ENCODE measurements at regions not wholly inside any gene's neighbourhood (a gene's known extent, or its start where the extent isn't known, plus 50 kb on each side); places are given as distances from the start of the nearest gene placed in this dataset.

- Histone ChIP-seq H3K27me3 (ENCODE audit: control insufficient read depth, insufficient read depth, low read length) (no peaks in the 10 kb centered on the region), H3K36me3 (ENCODE audit: control insufficient read depth, insufficient read depth, low read length) (no peaks in the 10 kb centered on the region), H3K9ac (ENCODE audit: low read length) (no peak overlapping the region), H3K4me1 (ENCODE audit: control insufficient read depth, insufficient read depth, low read length) (no peaks in the 10 kb centered on the region), H3K4me3 (ENCODE audit: low read length) (no peak overlapping the region), H3K9me3 (ENCODE audit: control insufficient read depth, low read length) (no peaks in the 10 kb centered on the region)
These were observed 172.0 kb downstream of the TSHZ3 start for GRCh38 chr19:31177246-31177645.

GRCh38 chr19:31175564-31176348, 173.5 kb downstream of the TSHZ3 start:
- H3K9me3 ChIP-seq (ENCODE audit: control insufficient read depth, low read length) = no peaks in the 10 kb centered on the region
- no peak overlapping the region for H3K4me3 ChIP-seq (ENCODE audit: low read length)
- no peaks in the 10 kb centered on the region for H3K27me3 ChIP-seq (ENCODE audit: control insufficient read depth, insufficient read depth, low read length)
- H3K4me1 ChIP-seq (ENCODE audit: control insufficient read depth, insufficient read depth, low read length) = no peaks in the 10 kb centered on the region
- H3K36me3 ChIP-seq (ENCODE audit: control insufficient read depth, insufficient read depth, low read length) = no peaks in the 10 kb centered on the region
- no peak overlapping the region for H3K9ac ChIP-seq (ENCODE audit: low read length)

GRCh38 chr19:31174948-31175347, 174.3 kb downstream of the TSHZ3 start:
- Histone ChIP-seq H3K27me3 (ENCODE audit: control insufficient read depth, insufficient read depth, low read length) (no peaks in the 10 kb centered on the region), H3K9ac (ENCODE audit: low read length) (no peak overlapping the region), H3K4me3 (ENCODE audit: low read length) (no peak overlapping the region), H3K36me3 (ENCODE audit: control insufficient read depth, insufficient read depth, low read length) (no peaks in the 10 kb centered on the region), H3K4me1 (ENCODE audit: control insufficient read depth, insufficient read depth, low read length) (no peaks in the 10 kb centered on the region), H3K9me3 (ENCODE audit: control insufficient read depth, low read length) (no peaks in the 10 kb centered on the region)

GRCh38 chr19:31173991-31174390, 175.2 kb downstream of the TSHZ3 start:
- no peaks in the 10 kb centered on the region for H3K36me3 ChIP-seq (ENCODE audit: control insufficient read depth, insufficient read depth, low read length)
- H3K27me3 ChIP-seq (ENCODE audit: control insufficient read depth, insufficient read depth, low read length) = no peaks in the 10 kb centered on the region
- H3K4me1 ChIP-seq (ENCODE audit: control insufficient read depth, insufficient read depth, low read length) = no peaks in the 10 kb centered on the region
- no peaks in the 10 kb centered on the region for H3K9me3 ChIP-seq (ENCODE audit: control insufficient read depth, low read length)
- H3K4me3 ChIP-seq (ENCODE audit: low read length) = no peak overlapping the region
- H3K9ac ChIP-seq (ENCODE audit: low read length) = no peak overlapping the region

- H3K4me1 ChIP-seq (ENCODE audit: control insufficient read depth, insufficient read depth, low read length) = no peaks in the 10 kb centered on the region
- no peak overlapping the region for H3K4me3 ChIP-seq (ENCODE audit: low read length)
- no peaks in the 10 kb centered on the region for H3K27me3 ChIP-seq (ENCODE audit: control insufficient read depth, insufficient read depth, low read length)
- H3K36me3 ChIP-seq (ENCODE audit: control insufficient read depth, insufficient read depth, low read length) = no peaks in the 10 kb centered on the region
- H3K9ac ChIP-seq (ENCODE audit: low read length) = no peak overlapping the region
- H3K9me3 ChIP-seq (ENCODE audit: control insufficient read depth, low read length) = no peaks in the 10 kb centered on the region
These were observed 177.3 kb downstream of the TSHZ3 start for GRCh38 chr19:31171936-31172335.

GRCh38 chr19:31170046-31170445, 179.2 kb downstream of the TSHZ3 start:
- no peaks in the 10 kb centered on the region for H3K36me3 ChIP-seq (ENCODE audit: control insufficient read depth, insufficient read depth, low read length)
- no peak overlapping the region for H3K9ac ChIP-seq (ENCODE audit: low read length)
- no peak overlapping the region for H3K4me3 ChIP-seq (ENCODE audit: low read length)
- H3K9me3 ChIP-seq (ENCODE audit: control insufficient read depth, low read length) = no peaks in the 10 kb centered on the region
- H3K4me1 ChIP-seq (ENCODE audit: control insufficient read depth, insufficient read depth, low read length) = no peaks in the 10 kb centered on the region
- no peaks in the 10 kb centered on the region for H3K27me3 ChIP-seq (ENCODE audit: control insufficient read depth, insufficient read depth, low read length)

- H3K4me1 ChIP-seq (ENCODE audit: control insufficient read depth, insufficient read depth, low read length) = no peaks in the 10 kb centered on the region
- H3K36me3 ChIP-seq (ENCODE audit: control insufficient read depth, insufficient read depth, low read length) = no peaks in the 10 kb centered on the region
- H3K9ac ChIP-seq (ENCODE audit: low read length) = no peak overlapping the region
- no peak overlapping the region for H3K4me3 ChIP-seq (ENCODE audit: low read length)
- no peaks in the 10 kb centered on the region for H3K9me3 ChIP-seq (ENCODE audit: control insufficient read depth, low read length)
- no peaks in the 10 kb centered on the region for H3K27me3 ChIP-seq (ENCODE audit: control insufficient read depth, insufficient read depth, low read length)
These were observed 181.1 kb downstream of the TSHZ3 start for GRCh38 chr19:31168106-31168625.

GRCh38 chr19:31167690-31168089, 181.5 kb downstream of the TSHZ3 start:
- H3K4me3 ChIP-seq (ENCODE audit: low read length) = no peak overlapping the region
- H3K9me3 ChIP-seq (ENCODE audit: control insufficient read depth, low read length) = no peaks in the 10 kb centered on the region
- no peak overlapping the region for H3K9ac ChIP-seq (ENCODE audit: low read length)
- no peaks in the 10 kb centered on the region for H3K4me1 ChIP-seq (ENCODE audit: control insufficient read depth, insufficient read depth, low read length)
- H3K27me3 ChIP-seq (ENCODE audit: control insufficient read depth, insufficient read depth, low read length) = no peaks in the 10 kb centered on the region
- no peaks in the 10 kb centered on the region for H3K36me3 ChIP-seq (ENCODE audit: control insufficient read depth, insufficient read depth, low read length)

GRCh38 chr19:31166206-31166605, 183.0 kb downstream of the TSHZ3 start:
- no peaks in the 10 kb centered on the region for H3K36me3 ChIP-seq (ENCODE audit: control insufficient read depth, insufficient read depth, low read length)
- H3K4me3 ChIP-seq (ENCODE audit: low read length) = no peak overlapping the region
- H3K9me3 ChIP-seq (ENCODE audit: control insufficient read depth, low read length) = no peaks in the 10 kb centered on the region
- no peaks in the 10 kb centered on the region for H3K4me1 ChIP-seq (ENCODE audit: control insufficient read depth, insufficient read depth, low read length)
- no peak overlapping the region for H3K9ac ChIP-seq (ENCODE audit: low read length)
- H3K27me3 ChIP-seq (ENCODE audit: control insufficient read depth, insufficient read depth, low read length) = no peaks in the 10 kb centered on the region

- Histone ChIP-seq H3K27me3 (ENCODE audit: control insufficient read depth, insufficient read depth, low read length) (no peaks in the 10 kb centered on the region), H3K36me3 (ENCODE audit: control insufficient read depth, insufficient read depth, low read length) (no peaks in the 10 kb centered on the region), H3K4me3 (ENCODE audit: low read length) (no peak overlapping the region), H3K9me3 (ENCODE audit: control insufficient read depth, low read length) (no peaks in the 10 kb centered on the region), H3K9ac (ENCODE audit: low read length) (no peak overlapping the region), H3K4me1 (ENCODE audit: control insufficient read depth, insufficient read depth, low read length) (no peaks in the 10 kb centered on the region)
These were observed 184.4 kb downstream of the TSHZ3 start for GRCh38 chr19:31164791-31165251.

- Histone ChIP-seq H3K4me3 (ENCODE audit: low read length) (no peak overlapping the region), H3K27me3 (ENCODE audit: control insufficient read depth, insufficient read depth, low read length) (no peaks in the 10 kb centered on the region), H3K9me3 (ENCODE audit: control insufficient read depth, low read length) (no peaks in the 10 kb centered on the region), H3K36me3 (ENCODE audit: control insufficient read depth, insufficient read depth, low read length) (no peaks in the 10 kb centered on the region), H3K9ac (ENCODE audit: low read length) (no peak overlapping the region), H3K4me1 (ENCODE audit: control insufficient read depth, insufficient read depth, low read length) (no peaks in the 10 kb centered on the region)
These were observed 188.8 kb downstream of the TSHZ3 start for GRCh38 chr19:31160336-31160926.

GRCh38 chr19:31154021-31154420, 195.2 kb downstream of the TSHZ3 start:
- H3K27me3 ChIP-seq (ENCODE audit: control insufficient read depth, insufficient read depth, low read length) = no peaks in the 10 kb centered on the region
- no peaks in the 10 kb centered on the region for H3K36me3 ChIP-seq (ENCODE audit: control insufficient read depth, insufficient read depth, low read length)
- H3K9ac ChIP-seq (ENCODE audit: low read length) = no peak overlapping the region
- no peaks in the 10 kb centered on the region for H3K4me1 ChIP-seq (ENCODE audit: control insufficient read depth, insufficient read depth, low read length)
- no peak overlapping the region for H3K4me3 ChIP-seq (ENCODE audit: low read length)
- H3K9me3 ChIP-seq (ENCODE audit: control insufficient read depth, low read length) = no peaks in the 10 kb centered on the region
